HG03442 (cell line): ENCODE measurements at regions not wholly inside any gene's neighbourhood (a gene's known extent, or its start where the extent isn't known, plus 50 kb on each side); places are given as distances from the start of the nearest gene placed in this dataset.
"Not testable (repeated sequence)": the region's sequence is repeated elsewhere in the genome, so short reads cannot be mapped to it uniquely, and the experiment has no call there.

ENCODE experiments used
- ATAC-seq: cut with Tn5 transposase; IDR thresholded peaks from one replicate; pipeline ENCODE4 v1.9.1; 2021; ENCODE audit warnings: mild to moderate bottlenecking, moderate library complexity; ENCODE audit not compliant: unreplicated experiment

- ATAC-seq, result no peak
Observed at GRCh38 chr1:178606839-178607238, 93.9 kb downstream of the TEX35 start.

GRCh38 chr1:178607718-178608408 is 95.0 kb downstream of the TEX35 start:
- peak; percentile 57 for ATAC-seq

- peak; percentile 21 for ATAC-seq
Observed at GRCh38 chr1:178609015-178609414, 96.1 kb downstream of the TEX35 start.

GRCh38 chr1:178610690-178611410 is 97.9 kb downstream of the TEX35 start:
- ATAC-seq, result not testable (repeated sequence)

GRCh38 chr1:178612261-178612660 is 99.4 kb downstream of the TEX35 start:
- ATAC-seq, result no peak

DNA sequence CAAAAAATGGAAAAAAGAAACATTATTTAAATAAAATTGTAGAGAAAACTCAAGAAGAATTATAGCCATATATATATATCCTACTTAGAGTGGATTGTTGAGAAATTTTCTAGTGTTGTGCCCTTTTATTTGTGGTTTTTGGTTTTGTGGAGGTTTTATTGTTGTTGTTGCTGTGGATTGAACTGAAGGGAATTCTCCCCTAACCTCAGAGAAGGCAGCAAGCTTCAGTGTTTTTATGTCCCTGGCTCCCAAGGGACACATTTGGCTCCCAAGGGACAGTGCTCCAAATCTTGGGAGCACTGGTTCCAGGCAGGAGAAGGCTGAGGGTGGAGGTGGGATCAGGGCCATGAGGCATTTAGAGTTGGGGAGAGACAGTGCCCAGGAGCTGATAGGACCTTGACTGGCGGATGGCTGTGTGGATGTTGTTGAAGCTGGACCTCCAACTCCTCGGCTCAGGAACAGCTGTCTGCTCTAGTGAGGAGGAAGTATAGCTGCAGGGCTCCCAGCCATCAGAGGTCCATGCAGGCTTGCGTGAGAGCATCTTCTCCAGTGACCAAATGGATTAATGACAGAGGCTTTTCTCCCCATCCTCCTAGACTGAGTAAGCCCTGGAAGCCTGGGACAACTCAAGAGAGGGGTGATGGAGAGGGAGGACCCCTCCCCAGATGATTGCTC is 100.5 kb downstream of the TEX35 start:
- ATAC-seq, result no peak

DNA sequence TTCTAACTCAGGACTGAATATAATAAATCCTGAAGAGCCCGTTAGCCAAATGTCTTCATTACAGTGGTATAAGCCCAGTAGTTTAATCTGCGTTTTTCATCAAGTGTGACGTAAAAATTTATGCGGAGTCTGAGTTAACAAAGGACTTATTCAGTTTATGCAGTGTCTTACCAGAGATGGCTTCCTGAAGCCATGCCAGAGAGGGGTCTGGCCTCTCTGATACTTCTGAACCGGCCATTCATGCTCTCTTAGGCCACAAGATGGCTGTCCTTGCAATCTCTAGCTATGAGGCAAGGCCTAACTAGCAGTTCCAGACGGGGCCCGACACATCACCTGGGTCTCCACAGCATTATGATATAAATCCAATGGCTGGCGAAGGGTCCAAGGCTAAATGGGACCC is 101.4 kb downstream of the TEX35 start:
- ATAC-seq, result no peak

DNA sequence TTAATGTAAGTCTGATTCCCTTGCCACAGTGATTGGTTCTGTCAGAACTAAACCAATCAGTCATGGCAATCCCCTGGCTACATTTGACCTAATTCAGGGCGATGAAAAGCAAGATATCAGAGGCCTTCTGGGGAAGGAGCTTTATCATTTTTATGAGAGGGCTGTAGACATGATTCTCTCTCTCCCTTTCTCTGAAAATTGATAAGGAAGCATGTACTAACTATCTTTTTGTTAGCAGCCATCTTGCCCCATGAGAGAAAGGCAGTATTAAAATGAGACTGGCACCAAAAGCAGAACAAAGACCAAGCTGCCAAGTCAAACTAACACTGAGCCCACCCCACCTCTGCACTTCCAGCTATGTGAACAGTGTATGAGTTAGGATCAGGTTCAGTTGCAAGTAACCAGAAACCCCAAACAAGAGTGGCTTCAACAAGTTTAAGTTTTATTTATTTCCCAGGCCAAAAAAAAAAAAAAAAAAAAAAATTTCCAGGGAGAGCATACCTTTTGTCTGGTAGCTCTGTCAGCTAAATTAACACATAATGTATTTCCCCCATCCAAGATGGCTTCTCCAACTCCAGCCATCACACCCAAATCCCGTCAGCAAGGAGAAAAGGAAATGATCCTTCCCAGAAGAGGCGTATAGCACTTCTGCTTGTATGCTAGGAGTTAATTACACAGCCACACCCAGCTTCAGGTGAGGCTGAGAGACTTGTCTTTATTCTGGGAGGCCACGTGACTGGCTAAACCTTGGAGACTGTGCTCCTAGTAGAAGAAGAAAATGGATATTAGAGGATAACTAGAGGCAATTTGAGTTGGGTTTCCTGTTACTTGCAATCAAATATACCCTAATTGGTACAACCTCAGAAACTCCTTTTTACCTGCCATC is 105.8 kb upstream of the RALGPS2 start:
- ATAC-seq, result no peak

DNA sequence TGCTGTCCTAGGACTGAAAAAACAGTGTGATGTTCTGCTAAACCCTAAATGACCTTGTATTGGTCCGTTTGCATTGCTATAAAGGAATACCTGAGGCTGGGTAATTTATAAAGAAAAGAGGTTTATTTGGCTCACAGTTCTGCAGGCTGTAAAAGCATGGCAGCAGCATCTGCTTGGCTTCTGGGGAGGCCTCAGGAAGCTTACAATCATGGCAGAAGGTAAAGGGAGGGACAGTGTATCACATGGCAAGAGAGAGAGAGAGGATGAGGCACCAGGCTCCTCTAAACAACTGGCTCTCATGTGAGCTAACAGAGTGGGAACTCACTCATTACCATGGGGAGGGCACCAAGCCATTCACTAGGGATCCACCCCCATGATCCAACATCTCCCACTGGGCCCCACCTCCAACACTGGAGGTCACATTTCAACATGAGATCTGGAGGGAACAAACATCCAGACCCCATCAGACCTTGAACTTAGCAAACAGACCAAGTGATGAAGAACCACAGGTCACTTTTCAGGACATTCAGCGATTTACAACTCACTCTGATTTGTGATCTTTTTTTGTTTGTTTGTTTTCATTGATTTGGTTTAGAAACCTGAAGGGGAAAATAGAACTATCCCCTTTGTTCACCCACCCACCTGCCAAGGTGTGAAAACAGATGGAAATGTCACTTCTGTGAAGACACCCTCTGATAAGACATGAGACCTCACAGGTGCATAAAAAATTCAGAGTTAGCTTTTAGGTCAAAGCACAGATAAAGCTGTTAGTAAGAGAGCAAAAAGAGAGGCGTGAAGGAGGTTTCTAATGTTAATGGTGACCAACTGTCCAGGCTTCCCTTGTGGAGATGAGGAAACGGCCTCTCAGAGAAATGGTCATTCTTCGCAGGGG is 104.2 kb upstream of the RALGPS2 start:
- ATAC-seq, result no peak

DNA sequence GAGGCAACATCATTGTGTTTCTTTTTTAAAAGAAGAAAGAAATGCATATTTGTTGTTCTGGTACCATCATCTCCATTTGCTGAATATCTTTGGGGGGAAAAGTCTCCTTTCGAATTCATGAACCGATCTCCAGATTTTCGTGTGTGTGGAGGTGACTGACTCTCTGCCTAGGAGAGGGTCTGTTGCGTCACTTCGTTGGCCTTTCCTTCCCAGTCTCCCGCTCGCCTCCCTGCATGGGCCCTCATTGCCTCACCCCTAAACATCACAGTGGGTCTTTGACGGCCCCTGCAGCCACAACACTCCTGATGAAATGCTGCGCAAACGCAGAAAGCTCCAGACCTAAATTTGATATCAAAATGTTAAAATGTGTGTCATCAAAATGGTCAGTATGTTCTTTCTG is 103.2 kb upstream of the RALGPS2 start:
- ATAC-seq, result no peak

- no peak for ATAC-seq
Observed at GRCh38 chr1:178625695-178626094, 99.3 kb upstream of the RALGPS2 start.

GRCh38 chr1:178627037-178627436 is 98.0 kb upstream of the RALGPS2 start:
- ATAC-seq, result no peak

- no peak for ATAC-seq
Observed at GRCh38 chr1:178628637-178629251, 96.3 kb upstream of the RALGPS2 start.

DNA sequence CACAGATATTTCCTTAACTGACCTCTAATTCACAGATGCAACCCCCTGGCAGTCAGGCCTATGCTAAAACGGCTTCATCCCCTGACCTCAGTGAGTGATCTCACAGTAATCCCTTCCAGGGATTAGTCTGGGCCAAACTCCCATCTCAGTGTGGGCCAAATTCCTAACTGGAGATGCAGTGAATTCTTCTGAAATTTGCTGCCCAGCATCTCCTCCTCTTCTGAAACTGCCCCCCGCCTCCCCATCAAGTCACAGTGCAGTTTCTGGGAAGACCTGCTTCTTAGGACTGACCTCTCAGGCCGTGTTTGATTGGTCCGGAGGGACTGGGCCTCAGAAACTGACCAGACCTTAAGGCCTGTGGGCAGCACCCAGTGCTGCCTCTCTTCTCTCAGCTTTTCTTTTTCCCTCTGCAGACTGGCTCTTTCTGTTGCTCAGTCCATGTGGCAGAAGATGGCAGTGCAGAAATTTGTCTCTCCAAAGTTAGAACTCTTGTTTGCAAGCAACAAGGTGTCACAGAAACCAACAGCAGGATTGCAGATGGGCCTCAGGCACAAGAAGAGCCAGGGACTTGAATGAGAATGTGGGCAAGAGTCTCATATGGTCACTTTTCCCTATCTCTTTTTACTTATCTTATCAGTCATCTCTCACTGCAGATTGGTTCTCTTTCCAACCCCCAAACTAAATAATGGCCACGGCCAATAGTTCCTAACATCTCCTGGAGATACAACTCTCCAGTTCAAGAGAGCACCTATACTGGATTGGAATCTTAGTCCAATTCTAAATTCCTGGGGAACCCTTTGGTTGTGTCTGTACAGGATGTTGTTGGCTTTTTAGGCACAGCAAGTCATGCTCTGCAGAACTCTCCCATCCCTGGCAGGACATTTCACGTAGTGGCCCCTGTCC is 95.5 kb upstream of the RALGPS2 start:
- no peak for ATAC-seq

- no peak for ATAC-seq
Observed at GRCh38 chr1:178630417-178630816, 94.6 kb upstream of the RALGPS2 start.

DNA sequence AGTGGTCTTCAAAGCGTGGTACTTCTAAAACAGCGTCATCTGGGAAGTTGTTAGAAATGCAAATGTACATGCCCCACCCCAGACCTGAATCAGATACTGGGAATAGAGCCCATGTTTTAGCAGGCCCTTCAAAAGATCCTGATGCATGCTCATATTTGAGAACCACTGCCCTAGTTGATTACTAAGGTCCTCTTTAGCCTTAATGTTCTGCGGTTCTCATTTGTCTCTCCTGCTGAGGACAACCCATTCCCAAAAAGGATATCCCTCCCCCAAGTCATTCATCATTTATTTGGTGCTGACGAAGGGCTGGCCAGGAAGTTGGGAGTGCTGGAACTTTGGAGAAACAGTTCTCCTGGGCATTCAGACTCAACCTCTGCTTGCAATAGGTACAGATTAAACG is 92.4 kb upstream of the RALGPS2 start:
- no peak for ATAC-seq

DNA sequence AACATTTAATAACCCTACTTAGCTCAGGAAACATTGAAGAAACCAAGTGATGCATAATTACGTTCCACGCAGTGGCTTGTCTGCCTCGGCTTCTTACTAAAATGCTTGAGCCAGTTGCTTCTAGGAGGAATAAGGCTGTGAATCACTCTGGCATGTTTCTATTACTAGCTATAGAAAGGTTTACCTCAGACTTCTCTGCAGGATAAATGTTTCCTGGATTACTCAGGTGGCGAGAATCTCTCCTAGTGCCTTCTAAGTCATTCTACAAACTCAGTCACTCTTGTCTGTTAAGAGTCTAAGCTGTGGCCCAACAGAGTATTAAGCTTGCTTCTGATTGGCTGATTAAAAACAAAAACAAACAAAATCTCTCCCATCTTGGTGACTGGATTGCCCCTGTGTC is 92.0 kb upstream of the RALGPS2 start:
- ATAC-seq, result no peak

DNA sequence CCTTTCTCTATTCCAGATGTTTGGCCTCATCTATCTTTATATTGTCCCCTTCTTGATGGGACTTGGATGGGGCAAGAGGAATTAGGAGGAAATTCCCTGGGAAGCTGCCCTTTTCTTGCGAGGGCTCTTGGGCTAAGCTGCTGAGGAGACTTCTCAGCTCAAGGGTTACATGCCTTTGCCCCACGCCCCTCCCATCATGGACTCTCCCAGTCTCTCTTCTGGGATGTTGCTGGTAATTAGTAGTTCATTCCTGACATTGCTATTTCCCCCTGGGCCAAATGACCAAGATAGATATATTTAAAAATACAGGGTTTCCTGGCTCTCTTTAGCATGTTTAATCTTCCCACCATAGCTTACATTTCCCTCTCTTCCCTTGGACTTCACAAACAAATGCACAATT is 90.6 kb upstream of the RALGPS2 start:
- ATAC-seq, result no peak

DNA sequence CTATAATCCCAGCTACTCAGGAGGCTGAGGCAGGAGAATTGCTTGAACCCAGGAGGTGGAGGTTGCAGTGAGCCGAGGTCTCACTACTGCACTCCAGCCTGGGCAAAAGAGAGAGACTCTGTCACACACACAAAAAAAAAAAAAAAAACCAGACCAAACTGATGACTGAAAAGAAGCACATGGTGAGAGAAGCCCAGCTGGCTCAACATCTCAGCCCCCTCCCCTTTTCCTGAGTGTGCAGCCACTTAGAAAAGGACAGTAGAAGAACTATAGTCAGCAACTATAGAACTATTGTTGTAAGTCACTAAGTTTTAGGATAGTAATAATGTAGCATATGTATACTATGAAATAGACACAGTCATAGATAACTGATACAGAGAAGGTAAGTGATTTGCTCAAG is 87.2 kb upstream of the RALGPS2 start:
- ATAC-seq, result no peak
